Loucy (cell line): ENCODE measurements at regions not wholly inside any gene's neighbourhood (a gene's known extent, or its start where the extent isn't known, plus 50 kb on each side); places are given as distances from the start of the nearest gene placed in this dataset.
"Not testable (repeated sequence)": the region's sequence is repeated elsewhere in the genome, so short reads cannot be mapped to it uniquely, and the experiment has no call there.

Experiments
- EZH2phosphoT487 ChIP-seq: fragments of 200-600 bp; IDR thresholded peaks from 2 replicates; pipeline ENCODE4 v1.6.1; 2018; ENCODE audit warnings: antibody characterized with exemption, mild to moderate bottlenecking, moderate library complexity, borderline replicate concordance
- TF ChIP-seq, protein P1 (sequence below): fragments of 200-600 bp; sonication (generic); conservative IDR thresholded peaks from 2 replicates; pipeline ENCODE4 v1.5.1; 2014; ENCODE audit warnings: mild to moderate bottlenecking, antibody characterized with exemption, low read length

GRCh38 chr7:29729534-29730165 is 76.7 kb upstream of the WIPF3 start:
- TF ChIP-seq, protein P1, sequence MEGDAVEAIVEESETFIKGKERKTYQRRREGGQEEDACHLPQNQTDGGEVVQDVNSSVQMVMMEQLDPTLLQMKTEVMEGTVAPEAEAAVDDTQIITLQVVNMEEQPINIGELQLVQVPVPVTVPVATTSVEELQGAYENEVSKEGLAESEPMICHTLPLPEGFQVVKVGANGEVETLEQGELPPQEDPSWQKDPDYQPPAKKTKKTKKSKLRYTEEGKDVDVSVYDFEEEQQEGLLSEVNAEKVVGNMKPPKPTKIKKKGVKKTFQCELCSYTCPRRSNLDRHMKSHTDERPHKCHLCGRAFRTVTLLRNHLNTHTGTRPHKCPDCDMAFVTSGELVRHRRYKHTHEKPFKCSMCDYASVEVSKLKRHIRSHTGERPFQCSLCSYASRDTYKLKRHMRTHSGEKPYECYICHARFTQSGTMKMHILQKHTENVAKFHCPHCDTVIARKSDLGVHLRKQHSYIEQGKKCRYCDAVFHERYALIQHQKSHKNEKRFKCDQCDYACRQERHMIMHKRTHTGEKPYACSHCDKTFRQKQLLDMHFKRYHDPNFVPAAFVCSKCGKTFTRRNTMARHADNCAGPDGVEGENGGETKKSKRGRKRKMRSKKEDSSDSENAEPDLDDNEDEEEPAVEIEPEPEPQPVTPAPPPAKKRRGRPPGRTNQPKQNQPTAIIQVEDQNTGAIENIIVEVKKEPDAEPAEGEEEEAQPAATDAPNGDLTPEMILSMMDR, result not testable (repeated sequence)
- TF ChIP-seq EZH2phosphoT487, result not testable (repeated sequence)
